NCI-H2171 treated with DMSO at 0.1 percent for 48 hours (cell line): ENCODE measurements at regions not wholly inside any gene's neighbourhood (a gene's known extent, or its start where the extent isn't known, plus 50 kb on each side); places are given as distances from the start of the nearest gene placed in this dataset.
"Not testable (repeated sequence)": the region's sequence is repeated elsewhere in the genome, so short reads cannot be mapped to it uniquely, and the experiment has no call there.

ENCODE experiments used
- DNase-seq: peaks from one replicate; lab custom pipeline; 2025; lab: John Stamatoyannopoulos, UW

DNA sequence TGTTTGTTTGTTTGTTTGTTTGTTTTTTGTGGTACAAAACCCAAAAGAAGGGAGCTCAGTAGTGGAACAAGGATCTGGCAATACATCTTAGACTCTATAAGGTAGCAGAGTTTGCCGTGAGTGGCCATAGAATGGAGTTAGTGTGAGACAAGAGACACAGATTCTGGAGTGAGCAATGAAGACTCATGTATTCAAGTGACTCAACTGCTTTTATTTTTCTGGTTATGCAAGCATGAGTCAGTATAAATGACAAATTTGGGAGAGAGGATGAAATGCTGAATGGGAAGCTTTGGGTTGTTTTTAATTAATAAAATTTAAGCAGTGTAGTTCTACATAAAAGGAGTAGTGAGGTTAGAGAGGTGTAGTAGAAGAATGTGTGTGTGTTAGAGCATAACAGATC lies 143.6 kb upstream of the ANO5 start:
- no peak for DNase-seq

DNA sequence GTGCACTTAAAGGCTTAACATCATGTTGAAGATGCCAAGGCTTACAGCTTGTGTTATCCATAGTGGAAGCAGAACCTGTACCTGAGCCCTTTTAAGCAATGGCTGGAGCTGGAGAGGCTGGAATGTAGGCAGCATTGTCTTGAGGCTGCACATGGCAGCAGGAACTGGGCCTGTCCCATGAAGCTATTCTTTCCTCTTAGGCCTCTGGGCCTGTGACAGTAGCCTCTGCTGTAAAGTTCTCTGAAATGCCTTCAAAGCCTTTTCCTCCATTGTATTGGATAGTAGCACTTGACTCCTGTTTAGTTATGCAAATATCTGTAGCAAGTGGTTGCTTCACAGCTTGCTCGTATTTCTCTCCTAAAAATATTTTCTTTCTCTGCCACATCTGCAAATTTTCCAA lies 127.4 kb upstream of the ANO5 start:
- no peak for DNase-seq

DNA sequence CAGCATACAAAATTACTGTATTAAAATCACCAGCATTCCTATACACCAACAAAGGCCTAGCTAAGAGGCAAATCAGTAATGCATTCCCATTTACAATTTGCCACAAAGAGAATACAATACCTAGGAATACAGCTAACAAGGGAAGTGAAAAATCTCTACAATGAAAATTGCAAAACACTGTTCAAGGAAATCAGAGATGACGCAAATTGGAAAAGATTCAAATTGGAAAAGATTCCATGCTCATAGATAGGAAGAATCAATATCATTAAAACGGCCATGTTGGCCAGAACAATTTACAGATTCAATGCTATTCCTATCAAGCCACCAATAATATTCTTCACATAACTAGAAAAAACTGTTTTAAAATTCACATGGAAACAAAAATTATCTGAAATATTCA lies 123.0 kb upstream of the ANO5 start:
- no peak for DNase-seq

DNA sequence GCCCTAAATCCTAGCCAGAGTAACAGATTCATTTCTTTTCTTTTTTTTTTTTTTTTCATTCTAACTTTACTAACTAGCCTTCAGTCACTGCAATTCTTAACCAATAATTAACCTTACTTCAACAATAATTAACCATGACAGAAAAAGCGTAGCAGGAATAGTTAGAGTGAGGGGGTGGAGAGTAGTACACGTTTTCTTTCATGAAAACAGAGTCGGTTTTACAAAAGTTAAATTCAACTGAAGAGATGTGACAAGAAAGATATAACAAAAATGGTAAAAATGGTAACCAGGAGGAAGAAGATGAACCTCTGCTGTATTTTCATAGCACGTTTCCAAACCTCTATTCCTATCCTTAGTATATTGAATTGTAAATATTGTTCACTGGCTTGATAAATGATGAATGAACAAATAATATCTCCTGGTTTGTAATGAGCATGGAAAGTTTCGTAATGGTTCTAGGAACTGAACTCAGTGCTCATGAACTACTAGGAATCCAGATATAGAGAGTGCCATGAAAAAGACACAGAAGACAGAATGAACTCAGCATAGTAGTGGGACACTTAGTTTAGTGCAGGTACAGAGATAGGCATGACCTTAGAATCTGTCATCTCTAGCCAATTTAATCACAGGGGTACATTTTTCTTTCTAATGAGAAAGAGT lies 116.5 kb upstream of the ANO5 start:
- no peak for DNase-seq

DNA sequence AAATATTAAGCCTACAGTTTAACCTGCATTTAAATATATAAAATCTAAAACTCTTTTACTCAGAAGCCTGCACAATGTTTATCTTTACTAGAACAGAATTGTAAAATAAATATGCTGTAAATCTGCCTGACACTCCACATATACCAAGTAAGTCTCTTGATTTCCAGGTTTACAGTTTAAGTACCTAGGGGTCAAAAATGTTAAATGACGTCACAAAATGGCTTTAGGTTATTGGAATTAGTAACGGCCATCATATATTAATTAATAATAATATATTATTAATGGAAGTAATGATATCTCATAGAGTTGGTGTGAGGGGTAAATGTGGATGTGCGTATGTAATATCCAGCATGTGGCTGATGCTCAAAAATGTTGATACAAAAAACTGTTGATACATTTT lies 114.8 kb upstream of the ANO5 start:
- DNase-seq: no peak

DNA sequence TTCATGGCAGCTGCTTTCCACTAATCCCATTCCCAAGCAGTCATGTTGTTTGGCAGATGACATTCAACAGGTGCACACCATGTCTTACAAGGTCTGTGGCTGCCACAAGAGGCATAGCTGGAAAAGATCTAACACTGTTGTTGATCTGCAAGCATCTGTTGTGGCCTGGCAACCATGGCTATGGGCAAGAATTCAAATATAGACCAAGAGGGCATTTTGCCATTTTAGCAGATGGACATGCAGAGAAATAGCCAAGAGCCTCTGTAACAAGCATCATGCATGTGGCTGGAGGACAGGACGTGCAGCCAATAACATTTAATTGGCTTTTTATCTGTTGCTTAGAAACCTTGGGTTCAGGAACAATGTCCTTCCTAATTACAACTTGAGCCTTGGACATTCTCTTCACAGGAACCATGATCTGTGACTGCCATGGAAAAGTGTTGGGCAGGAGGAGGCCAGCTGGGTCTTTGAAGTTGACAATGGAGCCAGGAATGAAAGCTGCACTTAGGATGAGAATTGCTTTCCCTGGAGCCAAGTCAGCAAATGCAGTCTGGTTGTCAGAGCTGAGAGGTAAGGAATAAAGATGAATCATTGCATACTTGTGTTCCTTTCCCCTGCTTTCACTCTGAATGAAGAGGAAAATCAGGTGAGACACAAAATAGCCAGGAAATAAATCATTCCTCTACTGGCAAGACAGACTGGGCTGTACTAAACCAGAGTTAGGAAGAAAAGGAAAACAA lies 113.6 kb upstream of the ANO5 start:
- DNase-seq: no peak

DNA sequence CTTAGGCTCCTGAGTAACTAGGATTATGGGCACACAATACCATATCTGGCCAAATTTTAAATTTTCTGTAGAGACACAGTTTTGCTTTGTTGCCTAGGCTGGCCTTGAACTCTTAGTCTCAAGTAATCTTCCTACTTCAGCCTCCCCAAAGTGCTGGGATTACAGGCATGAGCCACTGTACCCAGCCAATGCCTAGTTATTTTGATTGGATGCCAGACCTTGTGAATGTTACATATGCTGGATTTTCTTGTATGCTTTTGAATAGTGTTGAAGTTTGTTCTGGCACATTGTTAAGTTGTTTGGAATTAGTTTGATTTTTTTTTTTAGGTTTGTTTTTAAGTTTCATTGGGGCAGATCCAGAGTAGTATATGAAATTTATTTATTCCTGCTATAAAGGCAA lies 110.7 kb upstream of the ANO5 start:
- no peak for DNase-seq

DNA sequence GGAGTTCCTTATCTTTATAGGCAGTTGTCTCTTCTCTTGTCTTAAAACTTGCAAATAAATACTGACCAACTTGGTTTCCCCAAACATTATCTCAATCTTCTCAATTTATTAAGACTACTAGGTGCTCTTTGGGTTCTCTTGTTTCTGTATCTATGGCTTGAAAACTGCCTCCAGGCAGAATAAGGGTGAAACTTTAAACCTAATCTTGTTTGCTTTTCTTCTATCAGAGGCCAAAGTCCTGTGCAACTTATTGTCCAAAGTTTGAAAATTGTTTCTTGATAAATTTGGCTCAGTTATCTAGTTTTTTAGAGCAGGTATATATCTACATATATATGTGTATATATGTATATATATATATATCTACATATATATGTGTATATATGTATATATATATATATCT lies 110.1 kb upstream of the ANO5 start:
- no peak for DNase-seq

DNA sequence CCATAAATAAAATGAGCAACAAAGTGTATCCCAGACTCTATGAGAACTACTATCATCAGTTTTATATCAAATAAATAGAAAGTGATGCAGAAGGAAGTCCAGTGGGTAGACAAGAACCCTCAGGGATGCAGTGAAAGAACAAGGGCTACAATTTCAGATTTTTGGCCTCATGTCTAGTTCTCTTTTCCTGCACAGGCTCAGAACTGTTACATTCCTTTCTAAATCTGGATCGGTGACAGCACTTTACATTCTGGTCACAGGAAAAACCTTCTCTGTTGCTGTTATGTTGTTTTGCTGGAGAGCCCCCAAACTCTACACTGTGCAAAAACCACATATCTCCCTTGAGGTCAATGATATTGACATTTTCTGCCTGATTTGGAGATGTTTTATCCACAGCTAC lies 108.8 kb upstream of the ANO5 start:
- DNase-seq: no peak

DNA sequence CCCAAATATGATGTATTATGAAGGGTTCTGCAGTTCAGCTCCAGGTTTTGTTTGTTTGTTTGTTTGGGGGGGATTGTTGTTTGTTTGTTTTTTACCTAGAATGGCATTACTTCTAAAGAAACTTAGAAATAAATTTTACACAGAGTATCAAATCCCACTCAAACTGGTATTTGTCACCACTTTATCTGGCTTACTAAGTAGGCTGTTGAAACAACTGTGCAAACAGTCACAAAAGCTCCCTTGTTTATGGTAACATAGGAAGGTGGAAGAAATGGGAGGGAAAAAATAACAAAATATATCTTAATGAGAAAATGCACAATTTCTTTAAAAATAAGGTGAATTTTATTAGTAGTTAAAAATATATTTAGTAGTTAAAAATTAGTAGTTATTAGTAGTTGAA lies 108.3 kb upstream of the ANO5 start:
- DNase-seq: no peak

DNA sequence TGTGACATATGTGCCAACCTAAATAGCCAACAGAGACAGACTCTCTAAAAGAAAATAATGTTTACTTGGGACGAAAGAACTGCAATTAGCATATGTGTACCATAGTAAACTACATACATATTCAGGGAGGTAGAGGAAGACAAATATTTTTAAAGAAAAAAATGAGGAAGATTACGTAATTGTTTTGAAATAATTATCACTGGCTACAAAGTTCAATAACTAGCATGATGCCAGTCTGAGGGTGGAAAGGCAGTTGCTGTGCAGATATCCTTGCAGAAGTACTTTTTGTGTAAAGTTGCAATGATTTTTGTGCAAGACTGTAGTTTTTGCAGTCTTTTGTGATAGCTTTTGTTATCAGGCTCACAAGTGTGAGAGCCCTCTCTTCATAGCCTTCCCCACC lies 103.3 kb upstream of the ANO5 start:
- DNase-seq: no peak

DNA sequence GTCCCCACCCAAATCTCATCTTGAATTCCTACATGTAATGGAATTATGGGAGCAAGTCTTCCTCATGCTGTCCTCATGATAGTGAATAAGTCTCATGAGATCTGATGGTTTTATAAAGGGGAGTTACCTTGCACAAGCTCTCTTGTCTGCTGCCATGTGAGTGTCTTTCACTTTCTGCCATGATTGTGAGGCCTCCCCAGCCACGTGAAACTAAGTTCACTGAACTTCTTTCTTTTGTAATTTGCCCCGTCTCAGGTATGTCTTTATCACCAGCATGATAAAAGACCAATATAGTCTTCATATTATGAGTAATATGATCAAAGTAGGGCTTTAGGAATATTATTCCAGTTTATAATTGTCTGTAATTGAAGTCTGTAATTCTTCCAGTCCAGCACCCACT lies 86.3 kb upstream of the ANO5 start:
- DNase-seq: no peak

DNA sequence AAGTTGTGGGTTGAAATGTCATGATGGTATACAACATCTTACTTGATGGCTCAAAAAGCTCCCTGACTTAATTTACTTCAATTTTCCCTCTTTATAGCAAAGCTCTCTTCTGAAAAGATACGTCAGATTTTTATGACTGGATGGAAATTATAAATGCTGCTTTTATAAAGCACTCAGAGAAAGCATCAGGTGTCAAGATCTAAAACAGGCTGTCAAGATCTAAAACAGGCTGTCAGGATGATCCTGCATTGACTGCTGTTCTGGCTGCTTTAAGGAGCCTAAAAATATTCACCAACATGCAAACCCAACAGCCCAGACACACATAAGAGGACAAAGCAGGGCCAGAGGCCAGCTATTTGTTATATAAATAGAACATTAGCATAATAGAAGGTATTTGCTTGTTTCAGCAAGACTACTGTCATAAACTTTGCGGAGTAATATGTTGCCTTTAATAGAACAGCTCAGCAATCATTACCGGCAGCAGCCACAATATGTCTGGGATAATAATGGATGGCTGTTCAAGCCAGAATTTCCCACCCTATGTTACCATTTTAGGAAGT lies 77.3 kb upstream of the ANO5 start:
- no peak for DNase-seq

DNA sequence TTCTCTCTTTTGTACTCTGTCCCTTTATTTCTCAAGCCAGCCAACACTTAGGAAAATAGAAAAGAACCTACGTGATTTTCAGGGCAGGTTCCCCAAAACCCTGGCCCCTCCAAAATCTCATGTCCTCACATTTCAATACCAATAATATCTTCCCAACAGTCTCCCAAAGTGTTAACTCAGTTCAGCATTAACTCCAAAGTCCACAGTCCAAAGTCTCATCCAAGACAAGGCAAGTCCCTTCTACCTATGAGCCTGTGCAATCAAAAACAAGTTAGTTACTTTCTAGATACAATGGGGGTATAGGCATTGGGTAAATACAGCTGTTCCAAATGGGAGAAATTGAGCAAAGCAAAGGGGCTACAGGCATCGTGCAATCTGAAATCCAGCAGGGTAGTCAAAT lies 64.9 kb upstream of the ANO5 start:
- DNase-seq: not testable (repeated sequence)

DNA sequence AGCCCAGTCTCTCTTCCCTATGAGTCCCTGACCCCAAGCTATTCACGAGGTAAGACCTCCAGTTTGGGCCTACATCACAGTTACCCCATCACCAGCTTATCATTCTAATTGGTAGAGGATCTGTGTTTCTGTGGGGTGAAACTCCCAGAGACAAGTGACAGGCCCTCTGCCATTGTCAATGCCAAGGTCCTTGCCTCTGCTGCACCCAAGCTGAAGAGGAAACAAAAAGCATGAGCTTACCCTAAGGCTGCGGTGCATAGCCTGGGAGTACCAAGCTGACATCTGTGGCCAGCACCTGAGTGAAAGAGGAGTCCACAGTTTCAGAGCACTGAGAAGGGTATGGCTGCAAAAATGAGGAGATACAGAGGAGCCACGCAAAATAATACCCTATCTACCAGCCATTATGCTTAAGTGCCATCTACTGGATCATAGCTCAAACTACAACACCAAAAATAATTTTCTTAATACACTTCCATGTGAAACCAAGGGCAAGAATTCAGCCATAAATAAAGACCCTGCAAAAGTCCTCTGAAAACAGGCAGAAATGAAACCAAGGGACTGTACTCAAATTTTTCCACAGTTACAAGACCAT lies 62.3 kb upstream of the ANO5 start:
- peak; percentile 47 for DNase-seq

DNA sequence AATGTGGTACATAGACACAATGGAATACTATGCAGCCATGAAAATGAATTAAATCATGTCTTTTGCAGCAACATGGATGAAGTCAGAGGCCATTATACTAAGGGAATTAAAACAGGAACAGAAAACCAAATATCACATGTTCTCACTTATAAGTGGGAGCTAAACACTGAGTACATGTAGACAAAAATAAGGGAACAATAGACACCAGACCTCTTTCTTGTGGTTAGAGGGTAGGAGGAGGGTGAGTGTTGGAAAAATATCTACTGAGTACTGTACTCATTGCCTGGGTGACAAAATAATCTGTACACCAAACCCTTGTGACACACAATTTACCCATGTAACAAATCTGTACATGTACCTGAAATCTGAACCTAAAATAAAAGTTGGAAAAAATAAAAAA lies 59.1 kb upstream of the ANO5 start:
- DNase-seq: no peak

DNA sequence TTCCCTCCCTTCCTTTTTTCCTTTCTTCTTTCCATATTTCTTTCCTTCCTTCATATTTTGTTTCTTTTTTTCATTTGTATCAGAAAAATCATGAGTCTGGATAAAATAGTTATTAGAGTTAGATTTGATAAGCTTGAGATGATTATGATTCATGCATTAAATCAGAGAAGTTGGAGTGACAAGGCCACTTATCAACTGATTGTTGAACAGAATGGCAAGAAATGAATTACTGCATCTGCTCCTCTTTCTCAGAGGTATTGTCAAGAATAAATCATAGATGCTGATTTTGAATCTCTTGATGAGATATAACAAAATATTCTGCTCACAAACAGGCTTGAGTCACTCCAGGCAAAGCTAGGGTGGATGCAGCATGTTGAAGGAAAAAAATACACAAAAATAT lies 54.6 kb upstream of the ANO5 start:
- DNase-seq: no peak
